GM06990 (cell line): ENCODE measurements at regions not wholly inside any gene's neighbourhood (a gene's known extent, or its start where the extent isn't known, plus 50 kb on each side); places are given as distances from the start of the nearest gene placed in this dataset.

ENCODE experiments used
- DNase-seq: peaks from one replicate; pipeline ENCODE4 v3.0.0-alpha.2; 2011; ENCODE audit not compliant: insufficient read length; ENCODE audit errors: extremely low read depth
- H3K27me3 ChIP-seq: replicated peaks from 2 replicates; pipeline ENCODE4 v1.6.0; 2011; ENCODE audit warnings: low read length; ENCODE audit not compliant: control insufficient read depth, insufficient read depth
- H3K36me3 ChIP-seq: 2 replicates; pipeline ENCODE4 v1.5.1; 2011; ENCODE audit warnings: low read length; ENCODE audit not compliant: control insufficient read depth, insufficient read depth
- H3K4me3 ChIP-seq: replicated peaks from 2 replicates; pipeline ENCODE4 v1.5.1; 2011; ENCODE audit warnings: low read depth, mild to moderate bottlenecking, control low read depth, low read length
- TF ChIP-seq, protein P1 (sequence below): IDR thresholded peaks from 2 replicates; pipeline ENCODE4 v1.5.1; 2011; ENCODE audit warnings: low read length, control low read depth, mild to moderate bottlenecking, inconsistent platforms; ENCODE audit not compliant: insufficient read depth, poor library complexity, severe bottlenecking

GRCh38 chr3:59316688-59317275 is 267.0 kb upstream of the CFAP20DC start:
- DNase-seq = no peak
- Histone ChIP-seq H3K36me3 (no peaks in the 10 kb centered on the region), H3K27me3 (no peaks in the 10 kb centered on the region), H3K4me3 (no peak overlapping the region)
- TF ChIP-seq, protein P1, sequence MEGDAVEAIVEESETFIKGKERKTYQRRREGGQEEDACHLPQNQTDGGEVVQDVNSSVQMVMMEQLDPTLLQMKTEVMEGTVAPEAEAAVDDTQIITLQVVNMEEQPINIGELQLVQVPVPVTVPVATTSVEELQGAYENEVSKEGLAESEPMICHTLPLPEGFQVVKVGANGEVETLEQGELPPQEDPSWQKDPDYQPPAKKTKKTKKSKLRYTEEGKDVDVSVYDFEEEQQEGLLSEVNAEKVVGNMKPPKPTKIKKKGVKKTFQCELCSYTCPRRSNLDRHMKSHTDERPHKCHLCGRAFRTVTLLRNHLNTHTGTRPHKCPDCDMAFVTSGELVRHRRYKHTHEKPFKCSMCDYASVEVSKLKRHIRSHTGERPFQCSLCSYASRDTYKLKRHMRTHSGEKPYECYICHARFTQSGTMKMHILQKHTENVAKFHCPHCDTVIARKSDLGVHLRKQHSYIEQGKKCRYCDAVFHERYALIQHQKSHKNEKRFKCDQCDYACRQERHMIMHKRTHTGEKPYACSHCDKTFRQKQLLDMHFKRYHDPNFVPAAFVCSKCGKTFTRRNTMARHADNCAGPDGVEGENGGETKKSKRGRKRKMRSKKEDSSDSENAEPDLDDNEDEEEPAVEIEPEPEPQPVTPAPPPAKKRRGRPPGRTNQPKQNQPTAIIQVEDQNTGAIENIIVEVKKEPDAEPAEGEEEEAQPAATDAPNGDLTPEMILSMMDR = no peak

DNA sequence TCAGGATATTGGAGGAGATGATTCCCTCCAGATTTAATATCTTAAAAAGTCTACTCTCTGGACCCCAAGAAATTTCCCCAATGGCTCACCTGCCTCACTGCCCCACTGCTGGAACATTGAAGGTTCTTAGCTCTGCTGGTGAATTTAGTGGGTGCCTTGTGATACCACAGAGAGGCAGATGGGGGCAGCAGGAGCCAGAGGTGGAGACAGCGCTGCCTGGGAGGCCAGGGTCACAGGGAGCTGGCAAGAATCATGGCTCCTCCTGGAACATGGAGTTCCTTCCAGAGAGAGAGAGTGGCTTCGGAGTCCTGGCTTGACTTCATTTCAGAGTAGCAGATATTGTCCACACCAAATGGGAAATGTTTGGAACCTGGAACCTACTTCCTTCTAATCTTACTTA is 263.5 kb upstream of the CFAP20DC start:
- DNase-seq = peak; percentile 52
- Histone ChIP-seq H3K27me3 (no peaks in the 10 kb centered on the region), H3K4me3 (no peak overlapping the region), H3K36me3 (no peaks in the 10 kb centered on the region)
- TF ChIP-seq, protein P1 = peak; percentile 84

DNA sequence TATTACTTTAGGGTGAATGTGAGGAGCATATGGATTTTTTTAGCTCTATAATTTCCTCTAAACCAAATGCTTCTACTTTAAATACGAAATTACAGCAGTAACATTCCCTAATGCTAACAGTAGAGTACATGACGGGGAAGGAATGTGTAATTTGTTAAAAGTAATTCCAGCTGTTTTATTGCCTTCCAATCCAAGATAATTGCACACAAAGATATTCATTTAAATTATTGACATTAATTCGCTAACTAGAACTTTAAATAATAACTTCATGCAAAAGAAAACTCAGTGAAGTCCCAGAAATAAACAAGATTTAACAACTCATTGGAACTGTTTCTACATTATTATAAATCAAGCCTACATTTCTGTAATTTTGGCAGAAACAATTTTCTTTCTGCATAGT is 261.4 kb upstream of the CFAP20DC start:
- H3K27me3 ChIP-seq = no peaks in the 10 kb centered on the region
- no peaks in the 10 kb centered on the region for H3K36me3 ChIP-seq
- TF ChIP-seq, protein P1 = no peak
- no peak overlapping the region for H3K4me3 ChIP-seq
- DNase-seq = no peak

GRCh38 chr3:59310736-59311135 is 260.9 kb upstream of the CFAP20DC start:
- DNase-seq = no peak
- no peaks in the 10 kb centered on the region for H3K27me3 ChIP-seq
- no peak overlapping the region for H3K4me3 ChIP-seq
- H3K36me3 ChIP-seq = no peaks in the 10 kb centered on the region
- TF ChIP-seq, protein P1 = no peak

DNA sequence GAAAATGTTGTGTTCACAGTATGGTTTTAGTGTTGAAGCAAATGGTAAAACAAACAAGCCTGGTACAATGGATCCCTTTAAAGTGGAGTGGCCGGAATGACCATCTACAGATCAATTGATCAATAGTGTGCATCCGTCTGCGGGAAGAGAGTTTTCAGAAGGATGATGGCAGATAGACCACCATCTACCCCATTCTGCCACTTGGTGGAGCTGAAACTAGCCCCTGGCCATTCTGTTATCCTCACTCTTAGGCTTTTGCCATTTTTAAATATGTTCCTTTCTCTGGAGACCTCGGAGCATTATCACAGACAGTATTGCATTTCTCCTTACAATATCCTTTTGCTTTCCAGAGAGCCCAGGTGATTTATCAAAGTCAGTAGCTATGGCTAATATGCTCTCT is 258.9 kb upstream of the CFAP20DC start:
- TF ChIP-seq, protein P1 = no peak
- Histone ChIP-seq H3K27me3 (no peaks in the 10 kb centered on the region), H3K36me3 (no peaks in the 10 kb centered on the region), H3K4me3 (no peak overlapping the region)
- DNase-seq = no peak

DNA sequence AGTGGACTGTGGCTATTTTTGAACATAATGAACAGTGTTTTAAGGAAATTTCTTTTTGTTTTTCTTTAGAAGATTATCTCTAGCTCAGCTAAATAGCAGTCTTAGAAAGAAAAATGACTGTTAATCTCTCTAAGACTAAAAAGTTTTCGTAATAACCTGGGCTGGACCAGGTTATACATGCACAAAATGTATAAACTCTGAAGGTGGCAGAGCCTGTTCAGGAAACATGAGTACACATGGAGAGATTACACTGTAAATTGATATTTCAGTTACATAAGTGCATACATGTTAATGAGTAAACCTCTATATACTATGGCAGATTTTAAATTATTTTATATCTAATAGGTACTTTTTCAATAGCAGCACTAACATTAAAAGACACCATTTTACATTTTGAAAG is 258.2 kb upstream of the CFAP20DC start:
- no peak overlapping the region for H3K4me3 ChIP-seq
- H3K36me3 ChIP-seq = no peaks in the 10 kb centered on the region
- DNase-seq = no peak
- H3K27me3 ChIP-seq = no peaks in the 10 kb centered on the region
- TF ChIP-seq, protein P1 = no peak
